ENCODE measurements at regions not wholly inside any gene's neighbourhood (a gene's known extent, or its start where the extent isn't known, plus 50 kb on each side); places are given as distances from the start of the nearest gene placed in this dataset.

GRCh38 chr2:228839421-228839876 lies 431.6 kb downstream of the PID1 start:
- no peaks in the 10 kb centered on the region for H3K27me3 ChIP-seq
- no peaks in the 10 kb centered on the region for H3K36me3 ChIP-seq
- no peak overlapping the region for H3K4me3 ChIP-seq
- DNase-seq (ENCODE audit: low spot score in 2 of 2): no peak
- no peaks in the 10 kb centered on the region for H3K4me1 ChIP-seq
- no peak overlapping the region for H3K27ac ChIP-seq
- intact Hi-C loops (cut with DNase I): no loop called here
- TF ChIP-seq CTCF (IDR thresholded peaks at IDR 0.05): no peak
- H3K9me3 ChIP-seq: no peaks in the 10 kb centered on the region

GRCh38 chr2:228838819-228839218 lies 432.3 kb downstream of the PID1 start:
- Histone ChIP-seq H3K4me1 (no peaks in the 10 kb centered on the region), H3K9me3 (no peaks in the 10 kb centered on the region), H3K27me3 (no peaks in the 10 kb centered on the region), H3K36me3 (no peaks in the 10 kb centered on the region), H3K27ac (no peak overlapping the region), H3K4me3 (no peak overlapping the region)
- TF ChIP-seq CTCF (IDR thresholded peaks at IDR 0.05): no peak
- intact Hi-C loops (cut with DNase I): no loop called here
- no peak for DNase-seq (ENCODE audit: low spot score in 2 of 2)

- intact Hi-C loops (cut with DNase I): no loop called here
- Histone ChIP-seq H3K4me1 (no peaks in the 10 kb centered on the region), H3K4me3 (no peak overlapping the region), H3K27me3 (no peaks in the 10 kb centered on the region), H3K36me3 (no peaks in the 10 kb centered on the region), H3K27ac (no peak overlapping the region), H3K9me3 (no peaks in the 10 kb centered on the region)
- TF ChIP-seq CTCF (IDR thresholded peaks at IDR 0.05): no peak
- DNase-seq (ENCODE audit: low spot score in 2 of 2): no peak
These were observed 442.7 kb downstream of the PID1 start for GRCh38 chr2:228828397-228828796.

GRCh38 chr2:228827056-228827700 lies 443.9 kb downstream of the PID1 start:
- no peaks in the 10 kb centered on the region for H3K4me1 ChIP-seq
- H3K36me3 ChIP-seq: no peaks in the 10 kb centered on the region
- H3K27me3 ChIP-seq: no peaks in the 10 kb centered on the region
- no peak for DNase-seq (ENCODE audit: low spot score in 2 of 2)
- no peak overlapping the region for H3K27ac ChIP-seq
- intact Hi-C loops (cut with DNase I): no loop called here
- no peaks in the 10 kb centered on the region for H3K9me3 ChIP-seq
- no peak for TF ChIP-seq CTCF (IDR thresholded peaks at IDR 0.05)
- H3K4me3 ChIP-seq: no peak overlapping the region

GRCh38 chr2:228819701-228820100 lies 451.4 kb downstream of the PID1 start:
- Histone ChIP-seq H3K9me3 (no peaks in the 10 kb centered on the region), H3K27ac (no peak overlapping the region), H3K4me1 (no peaks in the 10 kb centered on the region), H3K4me3 (no peak overlapping the region), H3K36me3 (no peaks in the 10 kb centered on the region), H3K27me3 (no peaks in the 10 kb centered on the region)
- DNase-seq (ENCODE audit: low spot score in 2 of 2): no peak
- intact Hi-C loops (cut with DNase I): no loop called here
- no peak for TF ChIP-seq CTCF (IDR thresholded peaks at IDR 0.05)

Data from ascending aorta (tissue), 2 donors.